GM10266 (cell line): ENCODE measurements at regions not wholly inside any gene's neighbourhood (a gene's known extent, or its start where the extent isn't known, plus 50 kb on each side); places are given as distances from the start of the nearest gene placed in this dataset.

Experiments used
- DNase-seq: peaks from one replicate; pipeline ENCODE4 v3.0.0; 2012; ENCODE audit errors: extremely low spot score
- TF ChIP-seq, protein P1 (sequence below): IDR thresholded peaks from 2 replicates; pipeline ENCODE4 v1.5.1; 2012; ENCODE audit warnings: mild to moderate bottlenecking, low read depth; ENCODE audit not compliant: control insufficient read depth, insufficient read depth; ENCODE audit errors: missing control alignments

DNA sequence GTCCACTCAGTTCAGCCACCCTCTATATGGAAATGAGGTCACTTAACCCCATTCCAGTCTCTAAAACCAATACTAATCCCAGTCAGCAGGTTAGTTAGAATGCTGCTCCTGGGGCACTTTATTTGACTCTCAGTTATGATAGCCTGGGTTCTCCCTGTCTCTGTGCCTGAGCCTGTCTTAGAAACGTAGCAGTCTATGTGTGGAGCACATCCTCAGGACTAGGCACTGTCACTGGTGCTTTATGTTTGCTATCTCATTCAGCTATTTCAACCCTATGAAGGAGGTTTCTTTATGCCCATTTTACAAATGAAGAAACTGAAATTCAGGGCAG is 152.5 kb upstream of the PKDCC start:
- DNase-seq, result no peak
- TF ChIP-seq, protein P1, sequence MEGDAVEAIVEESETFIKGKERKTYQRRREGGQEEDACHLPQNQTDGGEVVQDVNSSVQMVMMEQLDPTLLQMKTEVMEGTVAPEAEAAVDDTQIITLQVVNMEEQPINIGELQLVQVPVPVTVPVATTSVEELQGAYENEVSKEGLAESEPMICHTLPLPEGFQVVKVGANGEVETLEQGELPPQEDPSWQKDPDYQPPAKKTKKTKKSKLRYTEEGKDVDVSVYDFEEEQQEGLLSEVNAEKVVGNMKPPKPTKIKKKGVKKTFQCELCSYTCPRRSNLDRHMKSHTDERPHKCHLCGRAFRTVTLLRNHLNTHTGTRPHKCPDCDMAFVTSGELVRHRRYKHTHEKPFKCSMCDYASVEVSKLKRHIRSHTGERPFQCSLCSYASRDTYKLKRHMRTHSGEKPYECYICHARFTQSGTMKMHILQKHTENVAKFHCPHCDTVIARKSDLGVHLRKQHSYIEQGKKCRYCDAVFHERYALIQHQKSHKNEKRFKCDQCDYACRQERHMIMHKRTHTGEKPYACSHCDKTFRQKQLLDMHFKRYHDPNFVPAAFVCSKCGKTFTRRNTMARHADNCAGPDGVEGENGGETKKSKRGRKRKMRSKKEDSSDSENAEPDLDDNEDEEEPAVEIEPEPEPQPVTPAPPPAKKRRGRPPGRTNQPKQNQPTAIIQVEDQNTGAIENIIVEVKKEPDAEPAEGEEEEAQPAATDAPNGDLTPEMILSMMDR, result no peak

DNA sequence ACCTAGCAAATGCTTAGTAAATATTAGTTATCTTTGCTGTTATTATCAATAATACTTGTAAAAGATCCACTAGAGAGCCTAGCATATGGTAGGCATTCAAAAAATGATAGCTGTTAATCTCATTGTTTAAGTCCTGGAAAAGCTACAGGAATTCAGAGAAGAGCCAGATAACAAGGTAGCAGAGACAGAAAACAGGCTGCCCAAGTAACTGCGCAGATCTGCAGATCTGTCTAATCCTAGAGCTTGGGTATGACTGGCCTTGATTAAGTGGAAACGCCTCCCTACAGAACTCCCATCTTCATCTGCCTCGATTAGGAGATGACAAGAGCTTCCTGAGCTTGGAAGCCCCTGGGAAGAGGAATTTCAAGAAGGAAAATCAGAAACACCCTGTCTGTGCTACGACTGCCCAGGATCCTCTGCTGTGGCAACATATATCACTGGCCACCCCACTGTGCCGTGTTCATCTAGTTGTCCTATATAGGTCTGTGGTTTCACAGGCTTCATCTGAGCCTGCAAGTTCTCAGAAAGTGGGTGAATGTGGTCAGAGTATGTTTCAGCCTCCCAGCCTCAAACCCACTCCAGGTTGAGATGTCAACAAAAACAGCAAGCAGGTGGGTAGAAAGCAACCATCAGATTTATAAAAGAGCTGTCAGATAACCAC is 151.5 kb upstream of the PKDCC start:
- peak; percentile 15 for DNase-seq
- TF ChIP-seq, protein P1, result no peak

GRCh38 chr2:41899189-41899588 is 148.6 kb upstream of the PKDCC start:
- no peak for DNase-seq
- TF ChIP-seq, protein P1, result no peak

DNA sequence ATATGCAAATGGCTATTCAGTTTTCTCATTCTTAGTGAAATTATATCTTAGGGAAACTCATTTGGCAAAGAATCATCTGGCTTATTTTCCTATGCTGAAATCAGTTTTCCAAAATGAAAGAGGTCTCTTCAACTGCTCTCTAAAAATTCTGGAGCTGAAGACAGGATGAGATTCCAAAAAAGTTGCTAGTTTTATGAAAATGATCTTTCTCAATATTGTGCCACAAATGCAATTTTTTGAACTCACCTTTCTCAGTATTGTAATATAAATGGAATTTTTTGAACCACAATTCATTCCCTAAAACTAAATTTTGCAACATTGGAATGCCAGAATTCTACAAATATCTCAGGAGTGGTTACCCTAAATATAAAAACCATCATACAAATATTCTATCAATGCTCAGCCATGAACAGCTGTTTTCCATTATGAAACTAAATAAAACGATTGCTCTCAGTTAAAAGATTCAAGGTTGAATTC is 147.7 kb upstream of the PKDCC start:
- TF ChIP-seq, protein P1, result no peak
- DNase-seq, result no peak

DNA sequence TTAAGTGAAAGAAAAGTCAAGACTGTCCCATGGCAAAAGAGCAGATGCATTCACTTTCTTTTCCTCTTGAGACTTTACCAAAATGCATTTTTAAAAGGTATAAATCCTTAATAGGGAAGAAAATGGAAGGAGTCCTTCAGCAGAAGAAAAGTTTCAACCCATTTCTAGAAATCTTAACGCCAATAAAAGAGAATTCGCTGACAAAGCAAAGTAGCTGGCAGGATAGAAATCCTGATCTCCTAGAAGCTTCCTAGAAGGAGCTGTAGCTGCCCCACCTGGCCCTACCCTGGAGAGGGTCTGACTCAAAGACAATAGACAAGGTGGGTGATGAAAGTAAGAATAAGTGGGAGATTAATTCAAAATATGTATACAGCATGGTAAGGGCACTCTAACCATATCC is 144.9 kb upstream of the PKDCC start:
- TF ChIP-seq, protein P1, result no peak
- no peak for DNase-seq

- DNase-seq, result no peak
- TF ChIP-seq, protein P1, result no peak
Observed at GRCh38 chr2:41903474-41904135, 144.2 kb upstream of the PKDCC start.

DNA sequence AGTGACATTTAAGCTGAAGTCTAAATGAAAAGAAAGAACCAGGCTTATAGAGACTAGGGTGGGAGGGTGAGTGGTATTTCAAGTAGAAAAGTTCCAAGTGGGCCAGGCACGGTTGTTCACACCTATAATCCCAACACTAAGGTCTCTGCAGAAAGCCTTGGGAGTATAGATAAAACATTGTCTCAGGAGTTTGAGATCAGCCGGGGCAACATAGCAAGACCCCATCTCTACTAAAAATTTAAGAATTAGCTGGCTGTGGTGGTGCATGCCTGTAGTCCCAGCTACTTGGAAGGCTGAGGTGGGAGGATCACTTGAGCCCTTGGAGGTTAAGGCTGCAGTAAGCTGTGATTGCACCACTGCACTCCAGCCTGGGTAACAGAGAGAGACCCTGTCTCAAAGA is 143.4 kb upstream of the PKDCC start:
- no peak for DNase-seq
- TF ChIP-seq, protein P1, result no peak
